GM23338 (cell line): ENCODE measurements at regions not wholly inside any gene's neighbourhood (a gene's known extent, or its start where the extent isn't known, plus 50 kb on each side); places are given as distances from the start of the nearest gene placed in this dataset.

Experiments
- ATAC-seq: fragments of 200-7000 bp; cut with Tn5 transposase; 3 replicates; pipeline ENCODE4 v1.9.1; 2020
- DNase-seq: peaks from one replicate; pipeline ENCODE4 v3.0.0-alpha.2; 2015; ENCODE audit warnings: low spot score
- H2AFZ ChIP-seq: fragments of 200-600 bp; sonication (generic); 2 replicates; pipeline ENCODE4 v1.8.0; 2016; ENCODE audit warnings: antibody characterized with exemption, mild to moderate bottlenecking, moderate library complexity
- H3F3A ChIP-seq: fragments of 200-600 bp; sonication (generic); replicated peaks from 2 replicates; pipeline ENCODE4 v1.8.0; 2017; ENCODE audit warnings: antibody characterized with exemption, mixed run types, low read depth
- H3K27ac ChIP-seq: fragments of 200-600 bp; sonication (generic); 2 replicates; pipeline ENCODE4 v1.6.1; 2016; ENCODE audit warnings: low read depth
- H3K27me3 ChIP-seq: fragments of 200-600 bp; sonication (generic); 2 replicates; pipeline ENCODE4 v1.8.0; 2016; ENCODE audit warnings: mild to moderate bottlenecking, mixed run types, moderate library complexity; ENCODE audit not compliant: insufficient read depth
- H3K36me3 ChIP-seq: fragments of 200-600 bp; sonication (generic); 2 replicates; pipeline ENCODE4 v1.8.0; 2016; ENCODE audit warnings: mild to moderate bottlenecking; ENCODE audit not compliant: insufficient read depth
- H3K4me1 ChIP-seq: fragments of 200-600 bp; sonication (generic); 2 replicates; pipeline ENCODE4 v1.8.0; 2016; ENCODE audit warnings: mild to moderate bottlenecking, moderate library complexity; ENCODE audit not compliant: insufficient read depth
- H3K4me2 ChIP-seq: fragments of 200-600 bp; sonication (generic); 2 replicates; pipeline ENCODE4 v1.7.1; 2017; ENCODE audit warnings: mixed run types
- H3K4me3 ChIP-seq: fragments of 200-600 bp; sonication (generic); 2 replicates; pipeline ENCODE4 v1.6.1; 2016; ENCODE audit warnings: mixed run types
- H3K79me2 ChIP-seq: fragments of 200-600 bp; sonication (generic); replicated peaks from 2 replicates; pipeline ENCODE4 v1.8.0; 2017; ENCODE audit warnings: mild to moderate bottlenecking; ENCODE audit not compliant: insufficient read depth
- H3K9me2 ChIP-seq: fragments of 200-600 bp; sonication (generic); 2 replicates; pipeline ENCODE4 v1.8.0; 2017; ENCODE audit not compliant: insufficient read depth
- H4K20me1 ChIP-seq: fragments of 200-600 bp; sonication (generic); replicated peaks from 2 replicates; pipeline ENCODE4 v1.8.0; 2017; ENCODE audit warnings: mild to moderate bottlenecking; ENCODE audit not compliant: insufficient read depth
- H3K27ac Mint-ChIP-seq: 2 replicates; pipeline ENCODE4 v1.8.0; 2020; ENCODE audit warnings: inconsistent platforms, mild to moderate bottlenecking, moderate library complexity, mixed read lengths
- H3K27me3 Mint-ChIP-seq: 3 replicates; pipeline ENCODE4 v1.8.0; 2022; ENCODE audit warnings: low read depth, mild to moderate bottlenecking, moderate library complexity, mixed read lengths, inconsistent platforms; ENCODE audit not compliant: insufficient read depth, poor library complexity
- H3K36me3 Mint-ChIP-seq: 3 replicates; pipeline ENCODE4 v1.8.0; 2021; ENCODE audit warnings: low read depth, mild to moderate bottlenecking, inconsistent platforms, moderate library complexity, mixed read lengths
- H3K4me1 Mint-ChIP-seq: 3 replicates; pipeline ENCODE4 v1.8.0; 2020; ENCODE audit warnings: mild to moderate bottlenecking, inconsistent platforms, mixed read lengths
- H3K4me3 Mint-ChIP-seq: 3 replicates; pipeline ENCODE4 v1.8.0; 2021; ENCODE audit warnings: moderate library complexity, mild to moderate bottlenecking, inconsistent platforms, mixed read lengths
- H3K9me3 Mint-ChIP-seq: 3 replicates; pipeline ENCODE4 v1.8.0; 2020; ENCODE audit warnings: moderate library complexity, mild to moderate bottlenecking, inconsistent platforms, mixed read lengths
- CREB1 ChIP-seq: fragments of 250-450 bp; sonication (Bioruptor Pico); IDR thresholded peaks from 2 replicates; pipeline ENCODE4 v1.5.0; 2020; ENCODE audit warnings: low read depth, mild to moderate bottlenecking, moderate library complexity
- CTCF ChIP-seq, 2 experiments: fragments of 200-600 bp in 1 of 2; sonication (generic) in 1 of 2; conservative IDR thresholded peaks; 2 replicates each; pipeline versions ENCODE4 v1.5.1 to v1.6.1; 2016 to 2017; ENCODE audit warnings: antibody characterized with exemption in 2 of 2, low read depth in 2 of 2, mild to moderate bottlenecking in 2 of 2, moderate library complexity in 1 of 2
- ETS1 ChIP-seq: IDR thresholded peaks from 2 replicates; pipeline ENCODE4 v1.6.1; 2016; ENCODE audit warnings: antibody characterized with exemption
- EZH2 ChIP-seq: fragments of 200-600 bp; sonication (generic); IDR thresholded peaks from one replicate; pipeline ENCODE4 v1.8.0; 2017; ENCODE audit warnings: antibody characterized with exemption, mild to moderate bottlenecking, low read depth; ENCODE audit not compliant: unreplicated experiment
- EZH2phosphoT487 ChIP-seq: fragments of 200-600 bp; sonication (generic); IDR thresholded peaks from one replicate; pipeline ENCODE4 v1.8.1; 2018; ENCODE audit warnings: antibody characterized with exemption; ENCODE audit not compliant: unreplicated experiment
- JUNB ChIP-seq: IDR thresholded peaks from one replicate; pipeline ENCODE4 v1.6.1; 2016; ENCODE audit warnings: antibody characterized with exemption; ENCODE audit not compliant: unreplicated experiment
- NANOG ChIP-seq: IDR thresholded peaks from 2 replicates; pipeline ENCODE4 v1.6.1; 2016; ENCODE audit warnings: antibody characterized with exemption, borderline replicate concordance
- POLR2AphosphoS5 ChIP-seq: IDR thresholded peaks from 2 replicates; pipeline ENCODE4 v1.6.1; 2016; ENCODE audit warnings: antibody characterized with exemption, low read depth
- STAT1 ChIP-seq: IDR thresholded peaks from one replicate; pipeline ENCODE4 v1.6.1; 2016; ENCODE audit warnings: antibody characterized with exemption; ENCODE audit not compliant: unreplicated experiment
- ZNF114 ChIP-seq: fragments of 250-450 bp; sonication (Bioruptor Pico); IDR thresholded peaks from 2 replicates; pipeline ENCODE4 v1.5.0; 2020; ENCODE audit warnings: mild to moderate bottlenecking, moderate library complexity
- ZNF331 ChIP-seq: fragments of 250-450 bp; sonication (Bioruptor Pico); IDR thresholded peaks from 2 replicates; pipeline ENCODE4 v1.5.0; 2020; ENCODE audit warnings: low read depth, mild to moderate bottlenecking, moderate library complexity
- ZNF462 ChIP-seq: fragments of 250-450 bp; sonication (Bioruptor Pico); IDR thresholded peaks from 2 replicates; pipeline ENCODE4 v1.5.0; 2020; ENCODE audit warnings: mild to moderate bottlenecking, moderate library complexity
- TF ChIP-seq, protein P1 (sequence below): IDR thresholded peaks from one replicate; pipeline ENCODE4 v1.6.1; 2018; ENCODE audit warnings: antibody characterized with exemption; ENCODE audit not compliant: unreplicated experiment

DNA sequence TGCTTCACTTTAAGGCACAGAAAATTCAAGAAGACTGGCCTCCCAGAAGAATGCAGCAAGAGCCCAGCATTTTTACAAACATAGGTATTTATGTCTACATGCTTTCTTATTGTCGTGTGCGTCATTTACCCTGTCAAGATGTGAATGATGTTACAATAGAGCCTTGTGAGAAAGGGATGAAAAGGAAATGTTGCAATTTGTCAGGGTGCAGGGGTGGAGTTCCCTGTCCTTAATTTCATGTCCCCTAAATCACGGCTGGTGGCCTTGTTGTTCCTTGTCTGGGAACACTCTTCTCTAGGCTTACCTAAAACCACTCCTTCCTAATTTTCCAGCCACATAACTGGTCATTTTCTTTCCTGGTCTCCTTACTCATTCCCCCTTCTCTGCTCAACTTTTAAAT lies 194.2 kb downstream of the TXNL1 start:
- ATAC-seq (no peak), DNase-seq (no peak)
- Mint-ChIP-seq H3K4me1 (peaks cover 4% of the 10 kb centered on the region; the same call in 2 of the 3 replicates), H3K9me3 (no peaks in the 10 kb centered on the region; the same call in 2 of the 3 replicates), H3K36me3 (no peaks in the 10 kb centered on the region), H3K27ac (no peak overlapping the region), H3K4me3 (no peak overlapping the region), H3K27me3 (no peaks in the 10 kb centered on the region)
- H3K4me1 ChIP-seq, result 0 out of 2 replicates have a peak, but pooled peaks cover 3% of the 10 kb centered on the region
- no peaks in the 10 kb centered on the region; the same call in 1 of the 2 replicates for H3K9me2 ChIP-seq
- no peak for TF ChIP-seq ETS1
- no peak for TF ChIP-seq ZNF331
- no peak for TF ChIP-seq CREB1 (CRISPR knock-in tag)
- TF ChIP-seq EZH2, result no peak
- no peak for TF ChIP-seq NANOG
- TF ChIP-seq CTCF (conservative IDR thresholded peaks at IDR 0.05; ENCODE audit: low read depth in 2 of 2), result no peak
- TF ChIP-seq ZNF114 (CRISPR knock-in tag), result no peak
- no peak for TF ChIP-seq POLR2AphosphoS5
- TF ChIP-seq ZNF462 (CRISPR knock-in tag), result no peak
- TF ChIP-seq STAT1, result no peak
- no peak for TF ChIP-seq EZH2phosphoT487
- TF ChIP-seq JUNB, result no peak
- TF ChIP-seq, protein P1, sequence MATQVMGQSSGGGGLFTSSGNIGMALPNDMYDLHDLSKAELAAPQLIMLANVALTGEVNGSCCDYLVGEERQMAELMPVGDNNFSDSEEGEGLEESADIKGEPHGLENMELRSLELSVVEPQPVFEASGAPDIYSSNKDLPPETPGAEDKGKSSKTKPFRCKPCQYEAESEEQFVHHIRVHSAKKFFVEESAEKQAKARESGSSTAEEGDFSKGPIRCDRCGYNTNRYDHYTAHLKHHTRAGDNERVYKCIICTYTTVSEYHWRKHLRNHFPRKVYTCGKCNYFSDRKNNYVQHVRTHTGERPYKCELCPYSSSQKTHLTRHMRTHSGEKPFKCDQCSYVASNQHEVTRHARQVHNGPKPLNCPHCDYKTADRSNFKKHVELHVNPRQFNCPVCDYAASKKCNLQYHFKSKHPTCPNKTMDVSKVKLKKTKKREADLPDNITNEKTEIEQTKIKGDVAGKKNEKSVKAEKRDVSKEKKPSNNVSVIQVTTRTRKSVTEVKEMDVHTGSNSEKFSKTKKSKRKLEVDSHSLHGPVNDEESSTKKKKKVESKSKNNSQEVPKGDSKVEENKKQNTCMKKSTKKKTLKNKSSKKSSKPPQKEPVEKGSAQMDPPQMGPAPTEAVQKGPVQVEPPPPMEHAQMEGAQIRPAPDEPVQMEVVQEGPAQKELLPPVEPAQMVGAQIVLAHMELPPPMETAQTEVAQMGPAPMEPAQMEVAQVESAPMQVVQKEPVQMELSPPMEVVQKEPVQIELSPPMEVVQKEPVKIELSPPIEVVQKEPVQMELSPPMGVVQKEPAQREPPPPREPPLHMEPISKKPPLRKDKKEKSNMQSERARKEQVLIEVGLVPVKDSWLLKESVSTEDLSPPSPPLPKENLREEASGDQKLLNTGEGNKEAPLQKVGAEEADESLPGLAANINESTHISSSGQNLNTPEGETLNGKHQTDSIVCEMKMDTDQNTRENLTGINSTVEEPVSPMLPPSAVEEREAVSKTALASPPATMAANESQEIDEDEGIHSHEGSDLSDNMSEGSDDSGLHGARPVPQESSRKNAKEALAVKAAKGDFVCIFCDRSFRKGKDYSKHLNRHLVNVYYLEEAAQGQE, result no peak
- no peaks in the 10 kb centered on the region; the same call in 1 of the 2 replicates for H3K36me3 ChIP-seq
- no peak overlapping the region for H3K27ac ChIP-seq
- H3K4me2 ChIP-seq, result no peak overlapping the region
- no peaks in the 10 kb centered on the region for H4K20me1 ChIP-seq
- H3K4me3 ChIP-seq, result no peak overlapping the region
- no peaks in the 10 kb centered on the region for H3F3A ChIP-seq
- no peaks in the 10 kb centered on the region for H3K79me2 ChIP-seq
- no peaks in the 10 kb centered on the region for H3K27me3 ChIP-seq
- no peak overlapping the region for H2AFZ ChIP-seq
